Panc1 (cell line): ENCODE measurements at regions not wholly inside any gene's neighbourhood (a gene's known extent, or its start where the extent isn't known, plus 50 kb on each side); places are given as distances from the start of the nearest gene placed in this dataset.

ENCODE experiments used
- ATAC-seq: fragments of 200-7000 bp; cut with Tn5 transposase; 2 replicates; pipeline ENCODE4 v1.9.1; 2020; ENCODE audit warnings: mild to moderate bottlenecking, moderate library complexity
- BruUV-seq: library from RNA; stranded (reverse); fragments of 400-500 nt; replicated peaks from 2 replicates; lab custom pipeline; 2021; lab: Mats Ljungman, UMichigan
- CTCF ChIA-PET: fragments of 300-600 bp; sonication (Branson Sonifier 250); formaldehyde crosslinking; loops from one replicate; lab custom pipeline; 2022; ENCODE audit warnings: antibody characterized with exemption; lab: Charles Lee
- POLR2A ChIA-PET: fragments of 300-600 bp; sonication (Branson Sonifier 250); formaldehyde crosslinking; loops from one replicate; lab custom pipeline; 2022; ENCODE audit warnings: antibody characterized with exemption; lab: Charles Lee
- DNase-seq: peaks from one replicate; pipeline ENCODE4 v3.0.0-alpha.2; 2010; ENCODE audit warnings: low read depth, low spot score
- H3K27ac ChIP-seq: 2 replicates; pipeline ENCODE4 v1.5.1; 2011; ENCODE audit warnings: mild to moderate bottlenecking, low read length, inconsistent platforms
- H3K27me3 ChIP-seq: fragments of 200-500 bp; sonication (Bioruptor generic); 2 replicates; pipeline ENCODE4 v1.6.0; 2014; ENCODE audit warnings: low read length, inconsistent platforms; ENCODE audit not compliant: control insufficient read depth, insufficient read depth
- H3K36me3 ChIP-seq: fragments of 200-500 bp; sonication (Bioruptor generic); 2 replicates; pipeline ENCODE4 v1.5.1; 2014; ENCODE audit warnings: inconsistent platforms, mild to moderate bottlenecking, low read length, moderate library complexity; ENCODE audit not compliant: control insufficient read depth, insufficient read depth
- H3K4me1 ChIP-seq: 2 replicates; pipeline ENCODE4 v1.5.1; 2011; ENCODE audit warnings: inconsistent platforms, mild to moderate bottlenecking, low read length, moderate library complexity; ENCODE audit not compliant: control insufficient read depth, insufficient read depth
- H3K4me3 ChIP-seq, 2 experiments: 2 replicates each; pipeline ENCODE4 v1.5.1; 2011 to 2012; ENCODE audit warnings: low read depth in 2 of 2, low read length in 2 of 2, mild to moderate bottlenecking in 2 of 2, inconsistent platforms in 1 of 2, moderate library complexity in 1 of 2
- H3K9me3 ChIP-seq: fragments of 200-500 bp; sonication (Bioruptor generic); 2 replicates; pipeline ENCODE4 v1.5.1; 2014; ENCODE audit warnings: low read depth, mild to moderate bottlenecking, inconsistent platforms, low read length, moderate library complexity; ENCODE audit not compliant: control insufficient read depth, insufficient read depth
- POLR2AphosphoS5 ChIP-seq: IDR thresholded peaks from 2 replicates; pipeline ENCODE4 v1.6.1; 2012; ENCODE audit warnings: mild to moderate bottlenecking, low read depth, low read length, moderate library complexity
- SIN3A ChIP-seq: IDR thresholded peaks from 2 replicates; pipeline ENCODE4 v1.6.1; 2012; ENCODE audit warnings: low read depth, mild to moderate bottlenecking, low read length, moderate library complexity, borderline replicate concordance; ENCODE audit not compliant: insufficient read depth
- TCF7L2 ChIP-seq: IDR thresholded peaks from 2 replicates; pipeline ENCODE4 v1.6.1; 2011; ENCODE audit warnings: mild to moderate bottlenecking, low read depth, low read length, inconsistent platforms
- in situ Hi-C: cut with HindIII; loops from 2 replicates; pipeline ENCODE4 v1.10.0; 2016; ENCODE audit warnings: low sequenced_read_pairs, low pct_unique_long_range_greater_than_20kb
- intact Hi-C: fragments of 100-400 bp; cut with micrococcal nuclease; formaldehyde crosslinking; loops from one replicate; pipeline ENCODE4 v1.10.0; 2022; ENCODE audit not compliant: unreplicated experiment
- TF ChIP-seq, protein P1 (sequence below), 2 experiments: IDR thresholded peaks; 2 replicates each; pipeline ENCODE4 v1.6.1; 2011 to 2012; ENCODE audit warnings: low read depth in 2 of 2, control low read depth in 1 of 2, low read length in 1 of 2, mild to moderate bottlenecking in 1 of 2, moderate library complexity in 1 of 2; ENCODE audit not compliant: insufficient read depth in 1 of 2
- TF ChIP-seq, protein P2 (sequence below): fragments of 450-650 bp; IDR thresholded peaks from 2 replicates; pipeline ENCODE4 v1.5.1; 2017; ENCODE audit warnings: mild to moderate bottlenecking

- no peak for DNase-seq
- TF ChIP-seq TCF7L2 (no peak), POLR2AphosphoS5 (no peak), SIN3A (no peak)
- TF ChIP-seq, protein P1, sequence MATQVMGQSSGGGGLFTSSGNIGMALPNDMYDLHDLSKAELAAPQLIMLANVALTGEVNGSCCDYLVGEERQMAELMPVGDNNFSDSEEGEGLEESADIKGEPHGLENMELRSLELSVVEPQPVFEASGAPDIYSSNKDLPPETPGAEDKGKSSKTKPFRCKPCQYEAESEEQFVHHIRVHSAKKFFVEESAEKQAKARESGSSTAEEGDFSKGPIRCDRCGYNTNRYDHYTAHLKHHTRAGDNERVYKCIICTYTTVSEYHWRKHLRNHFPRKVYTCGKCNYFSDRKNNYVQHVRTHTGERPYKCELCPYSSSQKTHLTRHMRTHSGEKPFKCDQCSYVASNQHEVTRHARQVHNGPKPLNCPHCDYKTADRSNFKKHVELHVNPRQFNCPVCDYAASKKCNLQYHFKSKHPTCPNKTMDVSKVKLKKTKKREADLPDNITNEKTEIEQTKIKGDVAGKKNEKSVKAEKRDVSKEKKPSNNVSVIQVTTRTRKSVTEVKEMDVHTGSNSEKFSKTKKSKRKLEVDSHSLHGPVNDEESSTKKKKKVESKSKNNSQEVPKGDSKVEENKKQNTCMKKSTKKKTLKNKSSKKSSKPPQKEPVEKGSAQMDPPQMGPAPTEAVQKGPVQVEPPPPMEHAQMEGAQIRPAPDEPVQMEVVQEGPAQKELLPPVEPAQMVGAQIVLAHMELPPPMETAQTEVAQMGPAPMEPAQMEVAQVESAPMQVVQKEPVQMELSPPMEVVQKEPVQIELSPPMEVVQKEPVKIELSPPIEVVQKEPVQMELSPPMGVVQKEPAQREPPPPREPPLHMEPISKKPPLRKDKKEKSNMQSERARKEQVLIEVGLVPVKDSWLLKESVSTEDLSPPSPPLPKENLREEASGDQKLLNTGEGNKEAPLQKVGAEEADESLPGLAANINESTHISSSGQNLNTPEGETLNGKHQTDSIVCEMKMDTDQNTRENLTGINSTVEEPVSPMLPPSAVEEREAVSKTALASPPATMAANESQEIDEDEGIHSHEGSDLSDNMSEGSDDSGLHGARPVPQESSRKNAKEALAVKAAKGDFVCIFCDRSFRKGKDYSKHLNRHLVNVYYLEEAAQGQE (IDR thresholded peaks at IDR 0.05; ENCODE audit: insufficient read depth in 1 of 2, low read depth in 2 of 2, low read length in 1 of 2): no peak
- TF ChIP-seq, protein P2, sequence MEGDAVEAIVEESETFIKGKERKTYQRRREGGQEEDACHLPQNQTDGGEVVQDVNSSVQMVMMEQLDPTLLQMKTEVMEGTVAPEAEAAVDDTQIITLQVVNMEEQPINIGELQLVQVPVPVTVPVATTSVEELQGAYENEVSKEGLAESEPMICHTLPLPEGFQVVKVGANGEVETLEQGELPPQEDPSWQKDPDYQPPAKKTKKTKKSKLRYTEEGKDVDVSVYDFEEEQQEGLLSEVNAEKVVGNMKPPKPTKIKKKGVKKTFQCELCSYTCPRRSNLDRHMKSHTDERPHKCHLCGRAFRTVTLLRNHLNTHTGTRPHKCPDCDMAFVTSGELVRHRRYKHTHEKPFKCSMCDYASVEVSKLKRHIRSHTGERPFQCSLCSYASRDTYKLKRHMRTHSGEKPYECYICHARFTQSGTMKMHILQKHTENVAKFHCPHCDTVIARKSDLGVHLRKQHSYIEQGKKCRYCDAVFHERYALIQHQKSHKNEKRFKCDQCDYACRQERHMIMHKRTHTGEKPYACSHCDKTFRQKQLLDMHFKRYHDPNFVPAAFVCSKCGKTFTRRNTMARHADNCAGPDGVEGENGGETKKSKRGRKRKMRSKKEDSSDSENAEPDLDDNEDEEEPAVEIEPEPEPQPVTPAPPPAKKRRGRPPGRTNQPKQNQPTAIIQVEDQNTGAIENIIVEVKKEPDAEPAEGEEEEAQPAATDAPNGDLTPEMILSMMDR: no peak
- Histone ChIP-seq H3K27me3 (no peaks in the 10 kb centered on the region), H3K9me3 (no peaks in the 10 kb centered on the region), H3K27ac (no peak overlapping the region), H3K36me3 (peaks cover 29% of the 10 kb centered on the region), H3K4me3 (no peak overlapping the region), H3K4me1 (peaks cover 9% of the 10 kb centered on the region)
- intact Hi-C loops: loop anchor here (2.0 to 10.0 kb wide), 2 partner anchors 71 to 165 kb away; no protein-coding TSS in a partner anchor
- in situ Hi-C loops: no loop called here
- BruUV-seq: no TSS peak
- no peak for ATAC-seq
- ChIA-PET POLR2A (no interaction called here), CTCF (no interaction called here)
Measured at GRCh38 chr17:77495575-77495974, 354.8 kb downstream of the SEC14L1 start.

DNA sequence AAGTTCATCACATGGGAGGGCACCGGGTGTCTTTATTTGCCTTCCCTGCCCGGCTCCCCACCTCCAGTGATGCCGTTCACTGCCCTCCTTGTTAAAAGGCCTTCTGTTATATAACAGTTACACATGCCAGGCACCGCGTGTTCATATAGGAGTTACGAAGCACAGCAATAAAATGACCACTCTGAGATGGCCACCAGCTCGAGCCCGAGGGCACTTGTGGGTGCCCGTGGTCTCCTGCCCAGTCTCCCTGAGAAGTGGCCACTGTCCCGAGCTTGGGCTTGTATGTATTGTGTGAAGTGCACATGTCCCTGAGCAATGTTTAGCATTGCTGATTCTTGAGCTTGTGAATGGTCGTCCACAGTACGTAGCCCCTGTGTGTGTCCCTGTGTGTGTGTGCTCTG lies 355.6 kb downstream of the SEC14L1 start:
- in situ Hi-C loops: no loop called here
- no peak overlapping the region for H3K27ac ChIP-seq
- POLR2A ChIA-PET: no interaction called here
- CTCF ChIA-PET: interaction anchor here (0.5 to 0.7 kb wide), 2 partner anchors 31 to 165 kb away, joined by 6 to 7 read pairs; no protein-coding TSS in a partner anchor
- H3K4me1 ChIP-seq: peaks cover 9% of the 10 kb centered on the region
- TF ChIP-seq TCF7L2: no peak
- TF ChIP-seq, protein P1 (IDR thresholded peaks at IDR 0.05; ENCODE audit: insufficient read depth in 1 of 2, low read depth in 2 of 2, low read length in 1 of 2): no peak
- TF ChIP-seq, protein P2: no peak
- DNase-seq: no peak
- H3K36me3 ChIP-seq: peaks cover 29% of the 10 kb centered on the region
- no TSS peak for BruUV-seq
- no peaks in the 10 kb centered on the region for H3K27me3 ChIP-seq
- H3K4me3 ChIP-seq: no peak overlapping the region
- ATAC-seq: no peak
- intact Hi-C loops: loop anchor here (10.0 kb wide), 1 partner anchor 72 kb away; no protein-coding TSS in a partner anchor
- no peaks in the 10 kb centered on the region for H3K9me3 ChIP-seq
